GM12875 (cell line): ENCODE measurements at regions not wholly inside any gene's neighbourhood (a gene's known extent, or its start where the extent isn't known, plus 50 kb on each side); places are given as distances from the start of the nearest gene placed in this dataset.

ENCODE experiments used
- H3K4me3 ChIP-seq: one replicate; pipeline ENCODE4 v1.5.1; 2011; ENCODE audit warnings: low read depth, low read length, control low read depth
- TF ChIP-seq, protein P1 (sequence below): IDR thresholded peaks from 2 replicates; pipeline ENCODE4 v1.5.1; 2011; ENCODE audit warnings: low read depth, mild to moderate bottlenecking, control low read depth, inconsistent platforms, low read length, moderate library complexity, borderline replicate concordance; ENCODE audit not compliant: insufficient read depth

GRCh38 chr12:28794786-28795185, 354.3 kb upstream of the FAR2 start:
- TF ChIP-seq, protein P1, sequence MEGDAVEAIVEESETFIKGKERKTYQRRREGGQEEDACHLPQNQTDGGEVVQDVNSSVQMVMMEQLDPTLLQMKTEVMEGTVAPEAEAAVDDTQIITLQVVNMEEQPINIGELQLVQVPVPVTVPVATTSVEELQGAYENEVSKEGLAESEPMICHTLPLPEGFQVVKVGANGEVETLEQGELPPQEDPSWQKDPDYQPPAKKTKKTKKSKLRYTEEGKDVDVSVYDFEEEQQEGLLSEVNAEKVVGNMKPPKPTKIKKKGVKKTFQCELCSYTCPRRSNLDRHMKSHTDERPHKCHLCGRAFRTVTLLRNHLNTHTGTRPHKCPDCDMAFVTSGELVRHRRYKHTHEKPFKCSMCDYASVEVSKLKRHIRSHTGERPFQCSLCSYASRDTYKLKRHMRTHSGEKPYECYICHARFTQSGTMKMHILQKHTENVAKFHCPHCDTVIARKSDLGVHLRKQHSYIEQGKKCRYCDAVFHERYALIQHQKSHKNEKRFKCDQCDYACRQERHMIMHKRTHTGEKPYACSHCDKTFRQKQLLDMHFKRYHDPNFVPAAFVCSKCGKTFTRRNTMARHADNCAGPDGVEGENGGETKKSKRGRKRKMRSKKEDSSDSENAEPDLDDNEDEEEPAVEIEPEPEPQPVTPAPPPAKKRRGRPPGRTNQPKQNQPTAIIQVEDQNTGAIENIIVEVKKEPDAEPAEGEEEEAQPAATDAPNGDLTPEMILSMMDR = no peak
- H3K4me3 ChIP-seq = no peak overlapping the region

DNA sequence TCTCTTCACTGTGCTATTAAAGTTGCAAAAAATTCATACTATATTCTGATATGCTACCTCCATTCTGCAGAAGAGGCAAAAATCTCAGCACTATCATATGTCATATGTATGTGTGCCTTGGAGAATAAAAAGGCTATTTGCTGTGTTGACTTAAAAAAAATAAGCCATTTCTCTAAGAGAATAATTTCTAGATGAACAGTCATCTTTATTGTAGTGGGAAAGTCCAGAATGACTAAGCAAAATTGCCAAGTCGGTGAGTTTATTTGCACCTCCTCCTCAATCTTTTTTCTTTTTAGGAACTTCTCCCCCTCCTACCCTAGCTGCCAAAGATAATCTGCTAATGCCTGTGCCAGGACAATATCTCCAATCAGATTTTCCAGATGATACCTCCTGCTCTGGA, 353.8 kb upstream of the FAR2 start:
- TF ChIP-seq, protein P1 = no peak
- no peak overlapping the region for H3K4me3 ChIP-seq

GRCh38 chr12:28799348-28799747, 349.7 kb upstream of the FAR2 start:
- TF ChIP-seq, protein P1 = no peak
- no peak overlapping the region for H3K4me3 ChIP-seq

DNA sequence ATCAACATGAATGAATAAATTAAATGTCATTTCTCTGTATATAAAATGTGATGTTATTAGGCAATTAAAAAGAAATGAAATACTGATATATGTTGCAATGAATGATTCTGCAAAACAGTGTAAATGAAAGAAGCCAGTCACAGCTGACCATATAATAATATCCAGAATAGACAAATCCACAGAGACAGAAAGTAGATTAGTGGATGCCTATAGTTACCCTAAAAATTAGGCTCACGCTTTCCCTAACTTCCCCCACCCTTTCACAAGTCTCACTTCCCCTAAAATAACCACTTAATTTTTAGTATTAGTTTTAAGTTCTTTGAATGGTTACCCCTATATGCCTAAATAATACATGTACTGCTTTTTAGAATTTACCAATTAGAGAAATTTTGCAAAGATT, 348.9 kb upstream of the FAR2 start:
- no peak overlapping the region for H3K4me3 ChIP-seq
- TF ChIP-seq, protein P1 = no peak

GRCh38 chr12:28802706-28803438, 346.2 kb upstream of the FAR2 start:
- no peak overlapping the region for H3K4me3 ChIP-seq
- TF ChIP-seq, protein P1 = no peak

DNA sequence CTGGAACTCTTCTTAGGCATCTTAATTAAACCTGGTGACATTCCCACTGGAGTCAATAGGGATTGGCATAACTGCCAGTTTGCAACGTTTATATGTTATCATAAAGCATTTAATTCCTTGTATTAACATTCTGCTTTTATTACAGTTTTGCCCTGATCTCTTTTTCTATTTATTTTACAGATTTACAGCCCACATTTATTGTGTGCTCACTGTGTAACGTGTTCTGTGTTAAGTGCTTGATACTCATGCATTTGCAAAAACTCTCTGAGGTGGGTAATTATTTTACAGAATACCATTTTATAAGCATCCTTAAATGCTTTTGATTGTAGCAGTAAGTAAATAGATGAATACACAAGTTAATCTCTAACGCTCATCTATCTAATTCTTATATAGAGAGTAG, 341.5 kb upstream of the FAR2 start:
- H3K4me3 ChIP-seq = no peak overlapping the region
- TF ChIP-seq, protein P1 = no peak

GRCh38 chr12:28811457-28811856, 337.6 kb upstream of the FAR2 start:
- H3K4me3 ChIP-seq = no peak overlapping the region
- TF ChIP-seq, protein P1 = no peak
